Suppressor macrophage treated with lipopolysaccharide for 1 hour (primary cell): ENCODE measurements at regions not wholly inside any gene's neighbourhood (a gene's known extent, or its start where the extent isn't known, plus 50 kb on each side); places are given as distances from the start of the nearest gene placed in this dataset.

Experiments used
- DNase-seq, 3 donors: peaks; one replicate each; pipeline ENCODE4 v3.0.0-alpha.2; 2020 to 2022

DNA sequence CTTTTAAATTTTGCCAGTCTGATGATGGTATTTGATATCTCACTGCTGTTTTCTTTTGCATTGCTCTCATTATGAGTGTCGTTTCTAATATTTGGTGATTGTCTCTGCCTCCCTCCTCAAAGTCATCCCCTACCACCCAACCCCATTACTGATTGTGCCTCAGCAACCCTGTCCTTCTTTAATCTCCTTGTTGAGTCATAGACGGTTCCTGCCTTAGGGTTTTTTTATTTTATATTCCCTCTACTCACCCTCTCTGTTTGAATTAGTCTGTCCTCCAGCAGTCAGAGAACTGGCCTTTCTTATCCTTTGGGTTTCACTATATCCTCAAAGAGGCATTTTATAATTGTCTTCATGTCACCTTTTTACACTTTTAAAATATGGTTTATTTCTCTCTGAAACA is 409.3 kb upstream of the CPEB2 start:
- DNase-seq: no peak

DNA sequence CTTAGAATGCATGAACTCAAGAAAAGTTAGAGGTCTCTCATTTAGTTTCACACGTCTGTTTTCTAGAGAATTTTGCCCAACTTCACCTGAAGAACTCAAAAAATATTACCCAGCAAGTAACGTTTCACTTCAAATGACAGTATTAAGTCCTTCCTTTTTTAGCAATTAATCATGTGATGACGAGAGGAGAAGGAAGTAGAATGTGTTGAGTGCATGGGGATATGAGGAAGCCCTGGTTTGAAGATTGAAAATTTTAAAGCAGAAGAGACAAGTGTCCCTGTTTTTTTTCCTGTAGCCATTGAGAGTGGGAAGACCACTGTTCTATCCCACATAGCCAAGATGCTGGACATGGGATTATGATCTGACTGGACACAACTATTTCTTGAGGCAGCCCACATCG is 406.3 kb upstream of the CPEB2 start:
- peak; percentile 18 to 51 (median 22) for DNase-seq

DNA sequence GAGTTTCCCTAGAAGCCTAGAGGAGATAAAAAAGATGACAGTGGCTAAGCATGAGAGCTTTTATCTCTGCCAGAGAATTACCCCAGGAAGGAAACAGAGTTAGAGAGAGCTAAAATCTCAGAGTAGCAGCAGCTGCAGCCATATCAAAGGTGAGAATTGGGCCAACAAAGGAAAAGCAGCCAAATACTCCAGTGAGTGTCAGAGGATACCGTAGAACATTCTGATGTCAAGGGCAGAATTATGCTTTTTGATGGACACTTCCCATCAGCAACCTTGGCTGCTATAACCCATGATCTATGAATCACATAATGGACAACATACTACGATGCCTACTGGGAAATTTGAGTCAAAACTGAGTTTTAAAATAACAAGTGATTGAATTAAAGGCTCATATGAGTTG is 405.8 kb upstream of the CPEB2 start:
- no peak for DNase-seq

- no peak for DNase-seq
Observed at GRCh38 chr4:14596904-14597303, 405.4 kb upstream of the CPEB2 start.

DNA sequence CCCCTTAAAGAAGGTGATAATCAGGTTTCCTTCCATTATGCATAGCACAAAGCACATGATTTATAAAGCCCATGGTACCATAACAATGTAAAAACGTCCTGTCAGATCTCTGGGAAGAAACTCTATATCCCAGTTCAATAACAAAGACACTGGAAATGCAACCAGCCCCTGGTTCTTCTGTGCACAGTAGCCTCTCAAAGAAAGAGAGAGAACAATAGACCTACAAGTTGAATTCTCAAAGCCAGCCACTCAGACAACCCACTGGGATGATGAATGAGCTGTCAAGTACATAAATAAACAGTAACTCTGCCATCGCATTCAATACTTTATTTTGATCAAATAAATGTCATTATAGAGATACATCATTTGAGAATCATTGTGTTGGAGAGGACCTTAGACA is 400.1 kb upstream of the CPEB2 start:
- DNase-seq: no peak

DNA sequence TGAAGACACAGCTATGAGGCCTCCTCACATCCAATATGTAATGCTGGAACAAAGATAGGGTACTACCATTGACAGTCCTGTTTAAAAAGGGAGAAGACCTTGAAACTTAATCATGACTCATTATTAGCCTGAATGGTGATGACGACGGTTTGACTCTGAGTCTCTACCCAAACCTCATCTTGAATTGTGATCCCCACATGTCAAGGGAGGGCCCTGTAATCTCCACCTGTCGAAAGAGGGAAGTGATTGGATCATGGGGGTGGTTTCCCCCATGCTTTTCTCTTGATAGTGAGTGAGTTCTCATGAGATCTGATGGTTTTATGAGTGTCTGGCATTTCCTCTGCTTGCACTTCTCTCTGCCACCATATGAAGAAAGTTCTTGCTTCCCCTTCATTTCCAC is 395.3 kb upstream of the CPEB2 start:
- DNase-seq: no peak

- no peak for DNase-seq
Observed at GRCh38 chr4:14607578-14607977, 394.7 kb upstream of the CPEB2 start.

DNA sequence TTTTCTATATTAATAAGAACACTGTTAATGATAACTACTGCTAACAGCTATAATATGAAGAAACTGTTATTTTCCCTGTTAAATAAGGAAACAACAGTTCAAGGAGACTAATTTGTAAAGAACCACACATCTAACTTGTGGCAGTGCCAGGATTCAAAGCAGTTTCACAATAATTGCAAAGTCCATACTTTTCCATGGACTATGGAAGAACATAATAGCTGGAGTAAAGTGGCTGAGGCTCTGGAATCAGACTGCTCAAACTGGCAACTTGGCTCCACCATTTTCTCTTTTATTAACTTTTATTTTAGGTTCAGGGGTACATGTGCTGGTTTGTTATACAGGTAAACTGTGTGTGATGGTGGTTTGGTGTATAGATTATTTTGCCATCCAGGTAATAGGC is 393.7 kb upstream of the CPEB2 start:
- DNase-seq: no peak

DNA sequence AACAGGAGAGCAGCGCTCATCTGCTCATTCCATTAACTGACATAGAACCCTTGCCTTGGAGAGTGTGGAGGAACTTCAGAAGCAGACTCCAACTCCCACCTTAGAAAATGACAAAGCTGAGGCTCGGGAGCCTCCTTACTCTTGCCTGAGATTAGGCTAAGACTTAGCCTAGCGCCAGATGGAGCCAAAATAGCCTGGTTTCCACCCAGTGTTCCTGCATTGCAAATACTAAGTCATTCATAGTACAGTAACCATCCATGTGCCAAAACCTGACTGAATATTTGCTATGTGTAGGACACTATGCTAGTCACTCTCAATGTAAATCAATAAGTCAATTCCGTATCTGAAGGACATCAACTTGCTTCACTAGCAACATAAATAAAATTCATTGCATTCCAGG is 387.4 kb upstream of the CPEB2 start:
- DNase-seq: no peak

DNA sequence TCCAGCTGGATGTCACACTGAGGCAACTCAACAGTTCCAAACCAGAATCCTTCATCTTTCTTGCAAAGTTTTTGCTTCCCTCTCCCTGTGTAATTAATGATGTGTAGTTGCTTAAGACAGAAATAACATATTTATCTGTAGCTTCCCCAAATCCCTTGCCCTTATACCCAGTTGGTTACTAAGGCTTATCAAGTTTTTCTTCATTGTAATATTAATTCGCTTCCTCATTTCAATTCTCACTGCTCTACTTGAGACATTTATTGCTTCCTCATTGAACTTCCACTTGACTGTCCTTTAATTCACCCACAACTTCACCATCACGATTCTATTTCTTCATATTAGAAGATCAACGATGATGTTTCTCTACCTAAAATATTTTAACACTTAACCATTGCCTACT is 386.6 kb upstream of the CPEB2 start:
- peak in 1 of 3 donors; percentile 7 for DNase-seq

GRCh38 chr4:14620567-14621141 is 381.6 kb upstream of the CPEB2 start:
- DNase-seq: no peak

DNA sequence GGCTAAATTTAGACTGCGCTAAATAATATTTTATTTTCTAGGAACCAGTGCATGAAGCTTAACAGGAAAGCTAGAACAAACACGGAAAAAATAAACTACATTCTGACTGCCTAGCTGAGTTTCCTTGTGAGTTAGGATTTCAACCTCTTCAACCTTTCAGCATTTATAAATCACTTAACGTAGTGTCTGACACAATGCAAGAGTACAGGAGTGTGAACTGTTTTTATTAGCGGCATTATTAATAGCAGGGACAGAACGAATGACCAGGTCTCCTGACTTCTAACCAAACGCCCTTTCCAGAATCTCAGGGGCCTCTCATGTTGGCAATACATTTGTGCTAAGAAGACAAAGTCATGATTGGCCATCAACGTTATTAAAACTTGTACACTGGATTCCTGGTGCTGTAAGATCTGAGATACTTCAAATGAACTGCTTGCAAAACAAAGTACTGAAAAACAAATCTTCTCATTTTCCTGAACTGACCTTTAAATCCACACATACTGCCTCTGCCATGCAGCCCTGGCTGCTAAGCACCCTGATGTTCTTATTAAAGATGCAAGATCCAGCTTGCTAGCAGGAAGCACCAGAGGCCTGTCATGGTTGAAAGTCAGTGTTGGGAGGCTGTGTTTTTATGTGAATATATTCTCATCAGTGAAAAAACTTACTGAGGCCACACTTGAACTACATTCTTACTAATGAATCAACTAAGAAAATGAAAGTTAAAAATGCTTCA is 380.4 kb upstream of the CPEB2 start:
- no peak for DNase-seq

GRCh38 chr4:14627038-14627437 is 375.2 kb upstream of the CPEB2 start:
- no peak for DNase-seq

GRCh38 chr4:14631806-14632440 is 370.4 kb upstream of the CPEB2 start:
- DNase-seq: no peak

DNA sequence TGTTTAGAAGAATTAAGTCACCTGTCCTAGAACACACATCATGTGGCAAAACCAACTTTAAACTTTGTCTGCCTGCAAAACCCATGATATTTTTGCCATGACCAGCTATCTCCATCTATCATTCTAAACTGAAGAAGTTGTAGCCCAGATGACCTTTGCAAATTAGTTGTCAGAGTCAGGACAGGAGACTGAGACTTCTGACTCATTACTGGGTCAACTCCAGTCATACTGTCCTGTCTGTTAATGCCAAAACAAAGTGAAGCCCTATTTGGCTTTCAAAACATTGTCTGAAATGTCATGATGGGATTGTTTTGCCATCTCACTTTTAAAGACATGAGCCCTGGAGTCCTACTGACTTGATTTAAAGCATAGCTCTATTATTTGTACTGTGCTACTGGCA is 365.7 kb upstream of the CPEB2 start:
- no peak for DNase-seq

DNA sequence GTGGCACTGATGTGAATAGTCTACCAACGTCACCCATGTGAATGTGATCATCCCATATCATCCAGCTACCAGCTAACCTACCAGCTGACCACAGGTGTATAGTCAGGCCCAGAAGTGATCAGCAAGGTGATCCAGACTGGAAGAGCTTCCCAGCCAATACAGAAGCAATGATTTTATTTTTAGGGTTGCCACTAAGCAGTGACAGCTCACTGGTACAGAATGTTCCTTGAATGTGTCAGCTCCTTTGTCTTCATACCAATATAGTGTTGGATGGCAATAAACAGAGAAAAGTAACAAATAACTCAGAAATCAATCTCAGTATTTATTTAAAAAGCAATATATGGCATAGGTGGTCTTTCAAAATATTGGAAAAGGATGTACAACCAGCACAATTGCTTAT is 361.8 kb upstream of the CPEB2 start:
- no peak for DNase-seq

DNA sequence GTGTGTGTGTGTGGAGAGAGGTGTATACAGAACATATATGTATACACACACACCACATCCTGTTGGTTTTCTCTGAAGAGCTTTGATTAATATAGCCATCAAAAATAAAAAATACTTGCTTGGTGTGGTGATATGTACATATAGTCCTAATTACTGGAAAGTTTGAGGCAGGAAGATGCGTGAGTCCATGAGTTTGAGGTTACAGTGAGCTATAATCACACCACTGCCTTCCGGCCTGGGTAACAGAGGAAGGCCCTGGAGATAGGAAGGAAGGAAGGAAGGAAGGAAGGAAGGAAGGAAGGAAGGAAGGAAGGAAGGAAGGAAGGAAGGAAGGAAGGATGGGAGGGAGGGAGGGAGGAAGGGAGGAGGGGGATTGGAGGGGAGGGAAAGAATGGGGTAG is 360.4 kb upstream of the CPEB2 start:
- DNase-seq: no peak

DNA sequence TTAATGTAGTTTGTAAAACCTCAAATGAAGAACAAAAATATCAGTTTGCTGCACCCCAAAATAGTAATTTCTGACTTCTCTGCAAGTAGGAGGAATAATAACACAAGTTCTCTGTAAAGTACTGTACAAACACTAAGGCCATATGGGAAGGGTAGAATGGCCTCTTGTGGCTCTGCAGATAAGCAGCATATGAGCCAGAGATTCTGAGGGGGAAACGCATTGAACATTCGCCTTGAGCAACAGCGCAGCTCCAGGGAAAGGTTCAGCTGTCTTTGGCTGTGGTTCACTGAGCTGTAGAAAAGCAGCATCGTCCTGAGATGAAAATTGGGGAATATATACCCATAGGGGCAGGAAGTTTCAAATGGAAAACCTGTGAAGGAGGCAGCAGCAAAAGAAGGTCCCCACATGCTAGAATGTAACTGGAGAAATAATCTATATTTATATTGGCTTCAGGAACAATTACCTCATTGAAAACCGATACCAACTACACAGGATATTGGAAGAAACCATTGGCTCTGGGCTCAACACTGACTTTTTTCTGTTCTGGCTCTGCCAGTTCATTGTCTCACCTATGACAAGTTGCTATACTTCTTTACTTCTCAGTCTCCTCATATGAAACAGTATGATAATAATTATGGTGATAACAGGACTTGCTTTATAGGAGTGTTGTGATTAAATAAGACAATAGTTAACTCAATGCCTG is 357.6 kb upstream of the CPEB2 start:
- no peak for DNase-seq

- DNase-seq: no peak
Observed at GRCh38 chr4:14646831-14647230, 355.4 kb upstream of the CPEB2 start.

DNA sequence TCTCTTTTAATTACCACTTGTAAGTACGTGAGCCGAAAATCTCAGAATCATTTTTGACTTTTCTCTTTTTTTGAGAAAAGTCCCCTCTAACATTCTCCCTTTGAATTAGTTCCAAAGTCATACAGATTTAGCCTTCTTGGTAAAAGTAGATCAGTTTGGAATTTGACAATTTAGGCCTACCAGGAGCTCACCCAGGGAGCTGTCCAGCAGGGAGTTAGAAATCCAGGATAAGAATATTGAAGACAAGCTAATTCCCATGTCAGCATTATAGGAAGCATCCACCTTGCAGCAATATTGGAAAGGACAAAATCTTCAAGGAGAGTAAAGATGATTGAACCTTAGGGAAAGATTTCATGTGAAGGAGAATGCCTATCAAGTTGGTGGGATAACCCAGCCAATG is 352.2 kb upstream of the CPEB2 start:
- no peak for DNase-seq

- DNase-seq: no peak
Observed at GRCh38 chr4:14652522-14652921, 349.8 kb upstream of the CPEB2 start.

- no peak for DNase-seq
Observed at GRCh38 chr4:14653338-14653737, 348.9 kb upstream of the CPEB2 start.

GRCh38 chr4:14659286-14659685 is 343.0 kb upstream of the CPEB2 start:
- DNase-seq: no peak

GRCh38 chr4:14667624-14668151 is 334.6 kb upstream of the CPEB2 start:
- DNase-seq: no peak
